Spleen (tissue), 11 donors: ENCODE measurements at regions not wholly inside any gene's neighbourhood (a gene's known extent, or its start where the extent isn't known, plus 50 kb on each side); places are given as distances from the start of the nearest gene placed in this dataset.

Experiments
- DNase-seq: peaks from one replicate; pipeline ENCODE4 v3.0.0-alpha.2; 2020
- H3K27ac ChIP-seq, 8 donors: fragments of 200-600 bp; sonication (generic) in 7 of 8; 1 replicate in 4 of 8; 2 replicates in 4 of 8; pipeline versions ENCODE4 v1.5.0 to v1.8.0; 2016 to 2021; ENCODE audit warnings: inconsistent platforms in 4 of 8, mild to moderate bottlenecking in 4 of 8, moderate library complexity in 1 of 8
- H3K27me3 ChIP-seq, 7 donors: fragments of 200-600 bp; sonication (generic) in 6 of 7; replicated peaks in 1 of 7; 1 replicate in 4 of 7; 2 replicates in 3 of 7; pipeline versions ENCODE4 v1.5.0 to v1.8.0; 2016 to 2021; ENCODE audit warnings: inconsistent platforms in 3 of 7, mild to moderate bottlenecking in 1 of 7
- H3K36me3 ChIP-seq, 6 donors: fragments of 200-600 bp; sonication (generic) in 5 of 6; 1 replicate in 4 of 6; 2 replicates in 2 of 6; pipeline versions ENCODE4 v1.5.0 to v1.8.0; 2016 to 2021; ENCODE audit warnings: inconsistent platforms in 2 of 6
- H3K4me1 ChIP-seq, 6 donors: fragments of 200-600 bp; sonication (generic) in 5 of 6; 1 replicate in 3 of 6; 2 replicates in 3 of 6; pipeline versions ENCODE4 v1.5.0 to v1.8.0; 2016 to 2021; ENCODE audit warnings: inconsistent platforms in 3 of 6
- H3K4me3 ChIP-seq, 8 donors: fragments of 200-600 bp; sonication (generic) in 7 of 8; 1 replicate in 4 of 8; 2 replicates in 4 of 8; pipeline versions ENCODE4 v1.5.0 to v1.8.0; 2016 to 2021; ENCODE audit warnings: inconsistent platforms in 4 of 8, mild to moderate bottlenecking in 4 of 8, moderate library complexity in 2 of 8
- H3K9me3 ChIP-seq, 8 donors: fragments of 200-600 bp; sonication (generic) in 7 of 8; 1 replicate in 4 of 8; 2 replicates in 4 of 8; pipeline versions ENCODE4 v1.5.0 to v1.8.0; 2016 to 2021; ENCODE audit warnings: inconsistent platforms in 4 of 8
- POLR2A ChIP-seq, 3 donors: fragments of 450-650 bp; IDR thresholded peaks; one replicate each; pipeline ENCODE4 v1.5.1; 2017; ENCODE audit warnings: antibody characterized with exemption in 3 of 3, mild to moderate bottlenecking in 1 of 3
- POLR2AphosphoS5 ChIP-seq, 3 donors: sonication (generic); formaldehyde crosslinking; IDR thresholded peaks; one replicate each; pipeline ENCODE4 v1.5.1; 2017; ENCODE audit warnings: antibody characterized with exemption in 3 of 3
- WGBS, 5 donors: extraction: QIAGEN DNeasy Blood & Tissue Kit in 3 of 5; methylation state at CpG; one replicate each; pipeline versions ENCODE4 v1.1.5 to v1.1.7; 2013 to 2018; 5-methylcytosine and 5-hydroxymethylcytosine counted together
- intact Hi-C: fragments of 100-400 bp; cut with DNase I; formaldehyde crosslinking; loops from one replicate; pipeline ENCODE4 v1.15.0; 2023; ENCODE audit warnings: low total_unique reads
- TF ChIP-seq, protein P1 (sequence below), 11 experiments: fragments of 200-600 bp in 7 of 11; fragments of 450-650 bp in 4 of 11; sonication (generic) in 4 of 11; IDR thresholded peaks in 8 of 11; conservative IDR thresholded peaks in 3 of 11; 1 replicate in 7 of 11; 2 replicates in 4 of 11; pipeline versions ENCODE4 v1.4.0 to v1.8.0; 2016 to 2021; ENCODE audit warnings: antibody characterized with exemption in 11 of 11, inconsistent platforms in 4 of 11, mild to moderate bottlenecking in 1 of 11
- donor health status: healthy with polysubstance abuse.
- donor health status: DM: no; HTN: no; CAD: no; lungs with moderate emphysema.
- donor health status: DM: no; HTN: no; CAD: no.
- donor health status: Bipolar disorder and iron deficiency.
- donor health status: healthy.
- donor health status: DM: no; HTN: no; CAD: no.
- donor health status: DM: yes; HTN: yes; CAD: no.

DNA sequence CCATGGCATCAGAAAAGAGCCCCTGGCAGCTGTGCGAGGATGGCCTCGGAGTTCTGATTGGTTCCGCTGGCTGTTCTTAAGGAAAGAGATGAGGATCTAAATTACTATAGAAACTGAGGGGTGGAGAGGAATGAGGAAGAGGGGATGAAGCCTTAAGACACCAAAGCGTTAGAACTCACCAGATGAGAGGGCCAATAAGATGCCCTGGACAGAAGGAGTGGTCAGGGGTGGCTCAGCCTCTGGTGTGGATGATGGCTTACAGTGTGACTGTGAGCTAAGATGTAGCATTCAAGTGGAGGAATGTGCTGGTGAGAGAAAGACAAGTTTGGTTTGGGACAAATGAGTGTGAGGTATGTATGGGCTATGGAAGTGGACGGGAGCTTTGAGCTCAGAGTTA is 97.8 kb downstream of the ZFP36L2 start:
- intact Hi-C loops, result loop anchor here (10.0 kb wide), 1 partner anchor 356 kb away; no protein-coding TSS in a partner anchor
- Histone ChIP-seq H3K27ac (peak overlapping the region; percentile 85 to 99 (median 94)), H3K36me3 (no peaks in the 10 kb centered on the region), H3K4me3 (peak overlapping the region in 1 of 8 donors; percentile 50), H3K4me1 (peaks cover 59 to 100% (median 80%) of the 10 kb centered on the region in 6 donors), H3K9me3 (no peaks in the 10 kb centered on the region), H3K27me3 (no peaks in the 10 kb centered on the region)
- WGBS, 5 donors, result 73 to 95% (median 88%) methylated on average over 5 of the region's 5 CpGs
- DNase-seq, result no peak
- no peak for TF ChIP-seq POLR2AphosphoS5 (IDR thresholded peaks at IDR 0.05)
- TF ChIP-seq, protein P1, sequence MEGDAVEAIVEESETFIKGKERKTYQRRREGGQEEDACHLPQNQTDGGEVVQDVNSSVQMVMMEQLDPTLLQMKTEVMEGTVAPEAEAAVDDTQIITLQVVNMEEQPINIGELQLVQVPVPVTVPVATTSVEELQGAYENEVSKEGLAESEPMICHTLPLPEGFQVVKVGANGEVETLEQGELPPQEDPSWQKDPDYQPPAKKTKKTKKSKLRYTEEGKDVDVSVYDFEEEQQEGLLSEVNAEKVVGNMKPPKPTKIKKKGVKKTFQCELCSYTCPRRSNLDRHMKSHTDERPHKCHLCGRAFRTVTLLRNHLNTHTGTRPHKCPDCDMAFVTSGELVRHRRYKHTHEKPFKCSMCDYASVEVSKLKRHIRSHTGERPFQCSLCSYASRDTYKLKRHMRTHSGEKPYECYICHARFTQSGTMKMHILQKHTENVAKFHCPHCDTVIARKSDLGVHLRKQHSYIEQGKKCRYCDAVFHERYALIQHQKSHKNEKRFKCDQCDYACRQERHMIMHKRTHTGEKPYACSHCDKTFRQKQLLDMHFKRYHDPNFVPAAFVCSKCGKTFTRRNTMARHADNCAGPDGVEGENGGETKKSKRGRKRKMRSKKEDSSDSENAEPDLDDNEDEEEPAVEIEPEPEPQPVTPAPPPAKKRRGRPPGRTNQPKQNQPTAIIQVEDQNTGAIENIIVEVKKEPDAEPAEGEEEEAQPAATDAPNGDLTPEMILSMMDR (IDR thresholded peaks at IDR 0.05 in 8 of 11, conservative IDR thresholded peaks at IDR 0.05 in 3 of 11), result no peak
- no peak for TF ChIP-seq POLR2A (IDR thresholded peaks at IDR 0.05)

DNA sequence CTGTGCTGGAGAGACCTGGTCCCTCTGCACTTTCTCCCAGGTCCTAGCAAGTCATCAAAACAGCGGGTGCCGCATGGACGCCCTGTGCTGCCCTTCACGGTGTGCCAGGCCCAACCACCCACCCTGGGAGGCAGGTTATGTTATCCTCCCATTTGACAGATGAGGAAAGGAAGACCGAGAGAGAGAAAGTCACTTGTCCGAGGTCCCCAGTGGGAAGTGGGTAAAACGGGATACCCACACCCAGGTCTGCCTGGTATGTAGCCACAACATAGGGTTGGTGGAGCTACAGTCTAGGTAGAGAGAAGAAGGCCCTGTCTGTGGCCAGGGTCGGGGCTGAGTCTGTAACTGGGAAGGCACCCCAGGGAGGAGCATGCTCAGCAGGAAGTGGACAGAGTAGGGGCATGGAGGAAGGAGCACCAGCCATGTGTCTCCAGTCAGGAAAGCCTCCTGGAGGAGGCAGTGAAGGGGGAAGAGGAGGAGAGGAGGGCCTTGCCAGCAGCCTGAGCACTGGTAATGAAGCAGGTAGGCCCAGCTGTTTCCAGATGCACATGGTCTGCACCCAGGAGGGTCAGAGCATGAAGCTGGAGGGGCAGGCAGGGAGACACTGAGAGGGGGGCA is 98.4 kb downstream of the ZFP36L2 start:
- Histone ChIP-seq H3K4me1 (peaks cover 54 to 100% (median 75%) of the 10 kb centered on the region in 6 donors), H3K9me3 (no peaks in the 10 kb centered on the region), H3K36me3 (no peaks in the 10 kb centered on the region), H3K27me3 (no peaks in the 10 kb centered on the region), H3K27ac (peak overlapping the region; percentile 85 to 99 (median 94)), H3K4me3 (peak overlapping the region in 2 of 8 donors; percentile 0 to 50)
- 53 to 73% (median 69%) methylated on average over 8 of the region's 8 CpGs for WGBS, 5 donors
- intact Hi-C loops, result loop anchor here (10.0 kb wide), 1 partner anchor 357 kb away; no protein-coding TSS in a partner anchor
- TF ChIP-seq POLR2AphosphoS5 (IDR thresholded peaks at IDR 0.05), result no peak
- TF ChIP-seq, protein P1 (IDR thresholded peaks at IDR 0.05 in 8 of 11, conservative IDR thresholded peaks at IDR 0.05 in 3 of 11), result peak in 1 of 11 experiments; percentile 7
- peak; percentile 80 for DNase-seq

DNA sequence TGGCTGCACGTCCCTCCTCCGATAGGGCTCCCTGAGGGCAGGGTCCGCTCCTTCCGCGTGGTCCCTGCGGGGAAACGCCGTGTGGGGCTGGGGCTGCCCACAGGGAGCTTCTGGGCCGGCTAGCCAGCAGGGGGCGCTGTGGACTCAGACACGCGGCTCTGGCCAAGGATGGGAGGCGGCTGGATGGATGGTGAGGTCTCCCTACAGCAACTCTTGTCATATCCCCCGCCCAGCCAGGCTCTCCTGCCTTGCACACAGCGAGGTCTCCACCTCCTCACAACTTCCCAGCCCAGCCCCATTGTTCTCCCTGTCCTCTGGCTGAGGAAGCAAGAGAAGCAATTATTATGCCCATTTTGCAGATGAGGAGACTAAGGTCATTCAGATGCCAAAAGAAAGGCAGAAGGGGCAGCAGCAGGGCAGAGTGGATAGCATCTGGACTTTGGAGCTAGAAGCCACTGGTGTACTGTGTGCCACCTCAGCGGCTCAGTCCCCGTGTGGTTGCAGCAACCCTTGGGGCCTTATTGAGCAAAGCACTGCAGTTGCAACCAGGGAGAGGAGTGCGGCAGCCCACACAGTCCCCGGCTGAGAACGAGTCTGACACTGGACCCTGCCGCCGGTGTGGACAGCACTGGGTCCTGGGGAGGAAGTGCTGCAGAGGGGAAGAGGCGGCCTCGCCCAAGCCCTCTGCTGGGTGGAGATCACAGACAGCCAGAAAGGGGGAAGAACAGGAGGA is 99.0 kb downstream of the ZFP36L2 start:
- Histone ChIP-seq H3K36me3 (no peaks in the 10 kb centered on the region), H3K27ac (peak overlapping the region; percentile 85 to 99 (median 94)), H3K27me3 (no peaks in the 10 kb centered on the region), H3K4me3 (peak overlapping the region in 2 of 8 donors; percentile 0 to 50), H3K9me3 (no peaks in the 10 kb centered on the region), H3K4me1 (peaks cover 49 to 95% (median 68%) of the 10 kb centered on the region in 6 donors)
- WGBS, 5 donors, result 47 to 74% (median 56%) methylated on average over 10 to 24 of the region's 24 CpGs
- peak; percentile 62 to 82 (median 62) for TF ChIP-seq POLR2AphosphoS5 (IDR thresholded peaks at IDR 0.05)
- no peak for TF ChIP-seq POLR2A (IDR thresholded peaks at IDR 0.05)
- TF ChIP-seq, protein P1 (IDR thresholded peaks at IDR 0.05 in 8 of 11, conservative IDR thresholded peaks at IDR 0.05 in 3 of 11), result peak; percentile 68 to 89 (median 82)
- intact Hi-C loops, result loop anchor here (10.0 kb wide), 1 partner anchor 357 kb away; no protein-coding TSS in a partner anchor
- peak; percentile 97 for DNase-seq

DNA sequence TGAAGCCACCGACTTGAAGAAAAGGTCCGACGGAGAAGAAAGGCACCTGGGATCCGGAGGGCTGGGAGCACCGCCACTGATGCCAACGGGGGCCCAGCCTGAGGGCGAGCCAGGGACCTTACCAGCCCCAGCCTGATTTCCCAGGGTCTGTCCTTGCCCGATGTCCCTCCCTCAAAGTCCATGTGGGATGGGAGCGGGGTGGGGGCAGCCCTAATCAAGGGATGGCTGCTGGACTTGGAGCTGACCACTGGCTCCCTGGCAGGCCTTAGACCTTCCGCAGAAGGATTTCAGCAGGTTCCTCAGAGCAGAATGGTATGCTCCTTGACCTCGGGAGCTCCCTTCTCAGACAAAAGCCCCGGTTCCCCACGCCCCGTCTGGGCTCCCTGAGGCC is 99.6 kb downstream of the ZFP36L2 start:
- 89 to 100% (median 92%) methylated on average over 11 to 14 of the region's 14 CpGs for WGBS, 5 donors
- Histone ChIP-seq H3K27ac (peak overlapping the region in 6 of 8 donors; percentile 90 to 99 (median 96)), H3K4me1 (peaks cover 45 to 95% (median 63%) of the 10 kb centered on the region in 6 donors), H3K27me3 (no peaks in the 10 kb centered on the region), H3K4me3 (no peak overlapping the region), H3K36me3 (no peaks in the 10 kb centered on the region), H3K9me3 (no peaks in the 10 kb centered on the region)
- DNase-seq, result no peak
- intact Hi-C loops, result loop anchor here (10.0 kb wide), 1 partner anchor 358 kb away; no protein-coding TSS in a partner anchor
- TF ChIP-seq, protein P1 (IDR thresholded peaks at IDR 0.05 in 8 of 11, conservative IDR thresholded peaks at IDR 0.05 in 3 of 11), result no peak
- TF ChIP-seq POLR2A (IDR thresholded peaks at IDR 0.05) (no peak), POLR2AphosphoS5 (IDR thresholded peaks at IDR 0.05) (no peak)
